Immature natural killer cell (primary cell): ENCODE measurements at regions not wholly inside any gene's neighbourhood (a gene's known extent, or its start where the extent isn't known, plus 50 kb on each side); places are given as distances from the start of the nearest gene placed in this dataset.
A peak's percentile ranks its signal among the peaks of the same experiment; 100 is the strongest.
"Not testable (repeated sequence)": the region's sequence is repeated elsewhere in the genome, so short reads cannot be mapped to it uniquely, and the experiment has no call there.

Experiments used
- DNase-seq, 3 donors: peaks; one replicate each; pipeline ENCODE4 v3.0.0; 2022; ENCODE audit warnings: mixed read lengths in 1 of 3
- H3K27ac Mint-ChIP-seq, 6 donors: one replicate each; pipeline ENCODE4 v1.8.0; 2020; ENCODE audit warnings: mixed read lengths in 6 of 6, mild to moderate bottlenecking in 5 of 6, inconsistent platforms in 4 of 6, moderate library complexity in 3 of 6
- H3K27me3 Mint-ChIP-seq, 3 donors: one replicate each; pipeline ENCODE4 v1.8.0; 2020 to 2021; ENCODE audit warnings: low read depth in 3 of 3, mild to moderate bottlenecking in 3 of 3, mixed read lengths in 3 of 3, moderate library complexity in 3 of 3, inconsistent platforms in 1 of 3
- H3K36me3 Mint-ChIP-seq, 3 donors: one replicate each; pipeline ENCODE4 v1.8.0; 2020; ENCODE audit warnings: mixed read lengths in 3 of 3, inconsistent platforms in 2 of 3, mild to moderate bottlenecking in 2 of 3
- H3K4me1 Mint-ChIP-seq, 2 donors: one replicate each; pipeline ENCODE4 v1.8.0; 2020; ENCODE audit warnings: inconsistent platforms in 2 of 2, mild to moderate bottlenecking in 2 of 2, mixed read lengths in 2 of 2, moderate library complexity in 1 of 2
- H3K4me3 Mint-ChIP-seq, 5 donors: one replicate each; pipeline ENCODE4 v1.8.0; 2020; ENCODE audit warnings: mild to moderate bottlenecking in 5 of 5, mixed read lengths in 5 of 5, inconsistent platforms in 3 of 5, moderate library complexity in 3 of 5
- H3K9me3 Mint-ChIP-seq, 6 donors: one replicate each; pipeline ENCODE4 v1.8.0; 2020; ENCODE audit warnings: mild to moderate bottlenecking in 6 of 6, mixed read lengths in 6 of 6, inconsistent platforms in 4 of 6, moderate library complexity in 3 of 6

DNA sequence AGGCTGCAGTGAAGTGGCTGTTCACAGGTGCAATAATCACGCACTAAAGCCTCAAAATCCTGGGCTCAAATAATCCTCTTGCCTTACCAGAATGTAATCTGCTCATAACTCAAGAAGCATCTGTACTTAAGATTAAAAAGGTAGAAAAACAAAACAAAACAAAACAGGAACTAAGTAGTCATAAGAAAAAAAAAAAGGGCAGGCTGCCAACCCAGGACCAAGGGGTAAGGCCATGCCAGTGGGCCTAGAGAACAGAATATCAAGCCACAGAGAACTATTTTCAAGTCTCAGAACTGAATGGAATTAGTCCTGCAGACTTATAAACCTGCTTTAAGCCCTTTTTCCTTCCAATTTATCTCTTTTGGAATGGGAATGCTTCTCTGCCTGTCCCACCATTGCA is 64.8 kb upstream of the TBC1D3K start:
- Mint-ChIP-seq H3K36me3 (peaks cover 5 to 18% (median 8%) of the 10 kb centered on the region in 3 donors), H3K9me3 (peaks cover 7 to 17% (median 14%) of the 10 kb centered on the region in 6 donors), H3K4me3 (no peak overlapping the region)

DNA sequence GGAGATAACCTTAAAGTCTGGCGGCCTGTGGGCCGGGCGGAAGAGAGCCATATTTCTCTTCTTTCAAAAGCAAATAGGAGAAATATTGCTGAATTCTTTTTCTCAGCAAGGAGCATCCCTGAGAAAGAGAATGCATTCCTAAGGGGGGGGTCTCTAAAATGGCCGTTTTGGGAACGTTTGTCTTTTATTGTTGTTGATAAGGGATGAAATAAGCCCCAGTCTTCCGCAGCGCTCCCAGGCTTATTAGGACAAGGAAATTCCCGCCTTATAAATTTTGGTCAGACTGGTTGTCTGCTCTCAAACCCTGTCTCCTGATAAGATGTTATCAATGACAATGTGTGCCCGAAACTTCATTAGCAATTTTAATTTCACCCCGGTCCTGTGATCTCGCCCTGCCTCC is 65.8 kb upstream of the TBC1D3K start:
- Mint-ChIP-seq H3K9me3 (peaks cover 7 to 17% (median 14%) of the 10 kb centered on the region in 6 donors), H3K4me1 (peaks cover 10 to 34% of the 10 kb centered on the region in 2 donors), H3K27me3 (peaks cover 2 to 14% (median 4%) of the 10 kb centered on the region in 3 donors), H3K36me3 (peaks cover 5 to 18% (median 8%) of the 10 kb centered on the region in 3 donors)
- DNase-seq, H3K27ac Mint-ChIP-seq, H3K4me3 Mint-ChIP-seq: not testable (repeated sequence)

More for the DNA sequence above, 64.8 kb upstream of the TBC1D3K start:
- DNase-seq, result no peak
- Mint-ChIP-seq H3K4me1 (peaks cover 5 to 23% of the 10 kb centered on the region in 2 donors), H3K27me3 (peaks cover 2 to 14% (median 3%) of the 10 kb centered on the region in 3 donors), H3K27ac (no peak overlapping the region)

DNA sequence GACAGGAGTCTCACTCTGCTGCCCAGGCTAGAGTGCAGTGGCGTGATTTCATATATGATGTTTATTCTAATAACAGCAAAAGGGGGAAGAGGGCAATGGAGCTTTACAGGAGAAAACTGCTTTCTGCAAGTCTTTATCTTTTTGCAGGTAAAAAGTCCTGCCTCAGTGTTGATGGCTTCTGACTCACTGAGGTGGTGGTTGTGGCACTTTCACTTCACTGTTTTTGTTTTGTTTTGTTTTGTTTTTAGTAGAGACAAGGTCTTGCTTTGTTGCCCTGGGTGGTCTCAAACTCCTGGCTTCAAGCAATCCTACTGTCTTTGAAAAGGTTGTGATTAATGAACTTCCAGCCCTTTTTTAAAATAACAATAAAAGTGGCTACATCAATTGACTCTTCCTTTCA is 68.0 kb upstream of the TBC1D3K start:
- DNase-seq, result no peak
- H3K36me3 Mint-ChIP-seq, result peaks cover 5 to 18% (median 8%) of the 10 kb centered on the region in 3 donors
- peaks cover 2 to 16% (median 4%) of the 10 kb centered on the region in 3 donors for H3K27me3 Mint-ChIP-seq
- H3K9me3 Mint-ChIP-seq, result peaks cover 7 to 17% (median 14%) of the 10 kb centered on the region in 6 donors
- H3K4me3 Mint-ChIP-seq, result no peak overlapping the region
- H3K4me1 Mint-ChIP-seq, result peaks cover 10 to 37% of the 10 kb centered on the region in 2 donors
- peak overlapping the region in 2 of 6 donors; percentile 14 to 55 for H3K27ac Mint-ChIP-seq

DNA sequence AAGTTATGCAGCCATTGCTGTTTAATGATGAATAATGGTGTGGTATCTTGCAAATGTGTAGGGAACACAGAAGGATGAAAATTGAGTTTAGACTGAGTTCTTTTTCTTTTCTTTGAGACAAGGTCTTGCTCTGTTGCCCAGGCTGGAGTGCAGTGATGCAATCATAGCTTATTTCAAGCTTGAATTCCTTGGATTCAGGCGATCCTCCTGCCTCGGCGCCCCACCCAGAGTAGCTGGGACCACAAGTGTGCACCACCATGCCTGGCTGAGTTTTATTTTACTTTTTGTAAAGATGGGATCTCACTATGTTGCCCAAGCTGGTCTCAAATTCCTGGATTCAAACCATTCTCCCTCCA is 74.6 kb upstream of the TBC1D3K start:
- peaks cover 21 to 48% of the 10 kb centered on the region in 2 donors for H3K4me1 Mint-ChIP-seq
- peaks cover 0 to 4% (median 2%) of the 10 kb centered on the region in 3 donors for H3K27me3 Mint-ChIP-seq
- no peaks in the 10 kb centered on the region for H3K36me3 Mint-ChIP-seq
- DNase-seq, result no peak
- peak overlapping the region in 3 of 6 donors; percentile 14 to 83 (median 56) for H3K27ac Mint-ChIP-seq
- H3K4me3 Mint-ChIP-seq, result no peak overlapping the region
- peaks cover 0 to 1% (median 0%) of the 10 kb centered on the region in 6 donors for H3K9me3 Mint-ChIP-seq

DNA sequence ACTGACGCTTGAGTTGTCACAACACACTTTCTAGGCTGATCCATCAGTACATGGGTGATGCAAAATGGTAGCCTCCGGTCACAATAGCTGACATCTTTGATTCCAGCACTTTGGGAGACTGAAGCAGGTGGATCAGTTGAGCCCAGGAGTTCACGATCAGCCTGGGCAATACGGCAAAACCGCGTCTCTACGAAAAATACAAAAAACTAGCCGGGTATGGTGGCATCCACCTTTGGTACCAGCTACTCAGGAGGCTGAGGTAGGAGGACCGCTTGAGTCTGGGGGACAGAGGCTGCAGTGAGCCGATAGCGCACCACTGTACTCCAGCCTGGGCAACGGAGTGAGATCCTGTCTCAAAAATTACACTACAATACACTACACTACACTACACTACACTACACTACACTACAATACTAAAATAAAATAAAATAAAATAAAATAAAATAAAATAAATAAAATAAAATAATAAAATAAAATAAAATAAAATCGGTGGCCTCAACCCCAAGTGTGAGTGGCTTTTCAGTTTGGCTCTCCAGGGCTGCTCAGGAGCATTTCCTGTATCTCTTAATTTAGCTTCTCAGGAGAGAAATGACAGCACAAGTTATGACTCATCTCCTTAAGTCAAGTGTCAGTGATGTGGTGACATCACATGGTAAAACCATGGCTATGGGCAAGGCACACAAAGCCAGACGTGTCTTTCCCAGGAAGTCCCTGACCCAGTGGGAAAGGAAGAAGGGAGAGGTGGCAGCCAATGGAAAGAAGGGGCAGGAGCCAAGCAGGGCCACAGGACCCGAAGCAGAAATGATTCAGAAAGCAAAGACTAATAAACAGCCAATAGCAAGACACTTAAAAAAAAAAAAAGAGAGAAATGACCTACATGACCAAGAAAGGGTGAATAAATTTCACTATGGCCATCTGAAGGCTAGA is 75.3 kb upstream of the TBC1D3K start:
- H3K4me3 Mint-ChIP-seq, result peak overlapping the region in 1 of 5 donors; percentile 44
- H3K27me3 Mint-ChIP-seq, result peaks cover 0 to 2% (median 2%) of the 10 kb centered on the region in 3 donors
- peak overlapping the region in 5 of 6 donors; percentile 14 to 83 (median 74) for H3K27ac Mint-ChIP-seq
- no peaks in the 10 kb centered on the region for H3K36me3 Mint-ChIP-seq
- peaks cover 23 to 48% of the 10 kb centered on the region in 2 donors for H3K4me1 Mint-ChIP-seq
- peak in 2 of 3 donors; percentile 18 to 22 for DNase-seq
- H3K9me3 Mint-ChIP-seq, result peaks cover 0 to 1% (median 0%) of the 10 kb centered on the region in 6 donors

DNA sequence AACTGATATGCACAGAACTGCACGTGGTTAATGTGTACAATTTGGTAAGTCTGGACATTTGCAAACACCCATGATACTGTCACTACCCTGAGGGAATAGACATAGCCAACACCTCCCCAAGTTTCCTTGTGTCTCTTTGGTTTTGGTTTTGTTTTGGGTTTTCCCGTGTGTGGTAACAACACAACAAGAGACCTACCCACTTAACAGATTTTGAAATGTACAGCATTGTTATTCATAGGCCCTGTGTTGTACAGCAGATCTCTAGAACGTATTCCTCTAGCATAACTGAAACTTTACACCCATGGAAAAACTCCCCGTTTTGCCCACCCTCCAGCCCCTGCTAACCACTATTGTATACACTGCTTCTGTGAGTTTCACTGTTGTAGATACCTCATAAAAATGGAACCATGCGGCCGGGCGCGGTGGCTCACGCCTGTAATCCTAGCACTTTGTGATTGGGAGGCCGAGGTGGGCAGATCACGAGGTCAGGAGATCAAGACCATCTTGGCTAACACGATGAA is 76.3 kb upstream of the TBC1D3K start:
- peaks cover 0 to 2% (median 2%) of the 10 kb centered on the region in 3 donors for H3K27me3 Mint-ChIP-seq
- DNase-seq, result no peak
- no peaks in the 10 kb centered on the region for H3K36me3 Mint-ChIP-seq
- peak overlapping the region; percentile 7 to 39 (median 12) for H3K4me3 Mint-ChIP-seq
- H3K9me3 Mint-ChIP-seq, result peaks cover 0 to 1% (median 0%) of the 10 kb centered on the region in 6 donors
- peaks cover 22 to 41% of the 10 kb centered on the region in 2 donors for H3K4me1 Mint-ChIP-seq
- peak overlapping the region in 5 of 6 donors; percentile 6 to 45 (median 30) for H3K27ac Mint-ChIP-seq

DNA sequence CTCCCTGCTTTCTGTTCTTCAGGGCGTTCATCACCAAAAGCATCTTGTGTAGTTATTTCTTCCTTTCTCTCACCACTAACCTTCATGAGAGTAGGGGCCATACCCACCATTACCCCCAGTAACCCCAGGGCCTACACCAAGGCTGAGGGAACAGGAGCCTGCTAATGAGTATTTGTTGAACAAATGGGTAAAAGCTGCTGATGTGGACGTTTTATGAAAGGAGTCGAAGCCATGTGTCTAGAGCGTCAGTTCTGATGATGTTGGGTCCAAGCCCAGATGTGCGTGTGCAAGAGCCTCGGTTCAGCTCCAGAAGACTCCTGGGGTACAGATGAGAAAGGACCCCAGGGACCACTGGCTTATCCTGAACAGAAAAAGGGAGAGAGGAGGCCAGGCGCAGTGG is 77.1 kb upstream of the TBC1D3K start:
- Mint-ChIP-seq H3K27ac (no peak overlapping the region), H3K36me3 (no peaks in the 10 kb centered on the region), H3K4me1 (peaks cover 22 to 41% of the 10 kb centered on the region in 2 donors), H3K4me3 (peak overlapping the region in 1 of 5 donors; percentile 25), H3K27me3 (peaks cover 0 to 4% (median 2%) of the 10 kb centered on the region in 3 donors), H3K9me3 (peaks cover 0 to 1% (median 0%) of the 10 kb centered on the region in 6 donors)
- DNase-seq, result no peak

DNA sequence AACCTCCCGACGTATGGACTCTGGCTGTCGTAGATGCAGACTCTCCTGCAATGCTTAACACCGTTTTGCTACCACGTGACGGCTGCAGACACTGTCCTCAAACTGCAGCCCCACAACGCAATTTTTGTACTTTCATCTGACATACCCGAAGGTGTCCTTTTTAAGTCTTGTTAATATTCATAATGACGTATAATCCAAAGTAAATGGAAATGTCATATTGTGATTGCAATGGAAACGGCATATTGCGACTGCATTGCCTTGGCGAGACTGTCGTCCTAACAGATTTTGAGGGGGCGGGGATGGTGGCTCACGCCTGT is 79.3 kb upstream of the TBC1D3K start:
- DNase-seq, result no peak
- Mint-ChIP-seq H3K36me3 (no peaks in the 10 kb centered on the region), H3K4me3 (peak overlapping the region; percentile 68 to 81 (median 75)), H3K9me3 (peaks cover 0 to 1% (median 0%) of the 10 kb centered on the region in 6 donors), H3K4me1 (peaks cover 22 to 41% of the 10 kb centered on the region in 2 donors), H3K27ac (peak overlapping the region in 1 of 6 donors; percentile 26), H3K27me3 (peaks cover 0 to 6% (median 2%) of the 10 kb centered on the region in 3 donors)

DNA sequence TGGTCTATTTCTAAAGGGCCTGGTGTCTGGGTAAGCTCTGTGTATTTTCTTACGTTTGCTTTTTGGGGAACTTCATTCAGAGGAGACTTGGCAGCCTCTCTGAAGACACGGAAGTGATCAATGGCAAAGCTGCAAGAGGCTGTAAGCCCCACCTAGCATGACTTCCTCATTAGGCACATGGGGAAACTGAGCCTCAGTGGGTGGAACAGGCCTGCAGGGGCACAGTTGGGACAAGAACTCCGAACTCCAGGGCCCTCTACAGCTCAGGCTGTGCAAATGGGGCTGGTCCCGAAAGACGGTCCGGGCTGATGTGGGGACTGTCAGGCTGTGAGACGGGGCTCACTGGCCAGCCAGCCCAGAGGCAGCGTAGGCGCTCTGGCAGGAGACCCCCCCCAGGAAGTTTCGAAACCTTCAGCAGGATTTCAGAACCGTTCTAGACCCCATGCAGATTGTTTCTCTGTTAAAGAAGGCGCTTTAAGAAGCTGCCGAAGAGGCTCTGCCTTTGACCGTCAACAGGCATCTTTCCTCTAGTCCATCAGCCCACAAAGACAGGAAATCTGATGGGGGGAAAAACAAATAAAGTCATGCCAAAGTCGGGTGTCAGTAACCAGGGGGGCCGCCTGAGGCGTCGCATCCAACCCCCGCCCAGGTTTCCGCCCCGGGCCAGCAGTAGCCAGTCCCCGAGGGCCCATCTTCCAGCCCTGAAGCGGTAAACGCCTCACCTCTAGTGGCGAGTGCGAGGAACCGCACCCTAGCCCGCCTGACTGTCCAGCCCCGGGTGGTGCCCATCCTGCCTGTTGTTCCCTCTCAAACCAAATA is 79.8 kb upstream of the TBC1D3K start:
- H3K27me3 Mint-ChIP-seq, result peaks cover 0 to 6% (median 2%) of the 10 kb centered on the region in 3 donors
- H3K9me3 Mint-ChIP-seq, result peaks cover 0 to 1% (median 0%) of the 10 kb centered on the region in 6 donors
- peak overlapping the region; percentile 68 to 81 (median 75) for H3K4me3 Mint-ChIP-seq
- peak overlapping the region in 1 of 6 donors; percentile 26 for H3K27ac Mint-ChIP-seq
- peak; percentile 45 to 49 (median 49) for DNase-seq
- H3K36me3 Mint-ChIP-seq, result no peaks in the 10 kb centered on the region
- H3K4me1 Mint-ChIP-seq, result peaks cover 22 to 40% of the 10 kb centered on the region in 2 donors

DNA sequence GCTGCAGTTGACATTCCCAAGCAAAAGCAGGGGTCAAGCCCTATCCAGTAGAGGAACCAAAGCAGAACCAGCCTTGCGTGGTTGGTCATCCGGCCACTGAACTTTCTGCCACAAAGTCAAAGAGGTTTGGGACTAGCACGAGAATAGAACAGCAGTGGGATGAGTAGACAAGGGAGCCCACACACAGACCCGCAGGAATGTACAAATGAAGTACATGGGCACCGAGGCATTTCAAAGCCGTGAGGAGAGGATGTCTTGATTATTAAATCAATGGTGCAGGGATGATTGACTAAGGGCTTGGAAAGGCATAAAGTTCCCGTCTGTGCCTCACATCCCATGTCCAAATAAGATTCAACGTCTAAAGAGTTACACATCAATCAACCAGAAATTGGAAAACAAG is 81.8 kb upstream of the TBC1D3K start:
- peaks cover 12 to 20% of the 10 kb centered on the region in 2 donors for H3K4me1 Mint-ChIP-seq
- no peak for DNase-seq
- H3K9me3 Mint-ChIP-seq, result peaks cover 0 to 1% (median 0%) of the 10 kb centered on the region in 6 donors
- H3K27me3 Mint-ChIP-seq, result peaks cover 0 to 6% (median 0%) of the 10 kb centered on the region in 3 donors
- H3K36me3 Mint-ChIP-seq, result no peaks in the 10 kb centered on the region
- no peak overlapping the region for H3K27ac Mint-ChIP-seq
- no peak overlapping the region for H3K4me3 Mint-ChIP-seq

DNA sequence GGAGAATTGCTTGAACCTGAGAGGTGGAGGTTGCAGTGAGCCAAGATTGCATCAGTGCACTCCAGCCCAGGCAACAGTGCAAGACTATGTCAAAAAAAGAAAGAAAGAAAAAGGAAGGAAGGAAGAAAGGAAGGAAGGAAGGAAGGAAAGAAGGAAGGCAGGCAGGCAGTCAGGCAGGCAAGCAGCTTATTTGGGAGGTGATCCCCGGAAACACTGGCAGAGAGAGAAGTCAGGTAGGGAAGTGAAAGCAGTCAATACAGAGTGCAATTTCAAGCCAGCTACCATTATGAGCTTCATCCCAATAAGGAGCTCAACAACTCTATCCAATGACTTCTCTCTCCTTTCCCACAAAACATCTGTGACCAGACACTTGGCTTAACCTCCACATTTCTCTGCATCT is 83.0 kb upstream of the TBC1D3K start:
- no peak overlapping the region for H3K27ac Mint-ChIP-seq
- H3K4me3 Mint-ChIP-seq, result no peak overlapping the region
- peaks cover 0 to 6% (median 0%) of the 10 kb centered on the region in 3 donors for H3K27me3 Mint-ChIP-seq
- H3K36me3 Mint-ChIP-seq, result no peaks in the 10 kb centered on the region
- DNase-seq, result no peak
- H3K4me1 Mint-ChIP-seq, result peaks cover 10 to 14% of the 10 kb centered on the region in 2 donors
- no peaks in the 10 kb centered on the region for H3K9me3 Mint-ChIP-seq

DNA sequence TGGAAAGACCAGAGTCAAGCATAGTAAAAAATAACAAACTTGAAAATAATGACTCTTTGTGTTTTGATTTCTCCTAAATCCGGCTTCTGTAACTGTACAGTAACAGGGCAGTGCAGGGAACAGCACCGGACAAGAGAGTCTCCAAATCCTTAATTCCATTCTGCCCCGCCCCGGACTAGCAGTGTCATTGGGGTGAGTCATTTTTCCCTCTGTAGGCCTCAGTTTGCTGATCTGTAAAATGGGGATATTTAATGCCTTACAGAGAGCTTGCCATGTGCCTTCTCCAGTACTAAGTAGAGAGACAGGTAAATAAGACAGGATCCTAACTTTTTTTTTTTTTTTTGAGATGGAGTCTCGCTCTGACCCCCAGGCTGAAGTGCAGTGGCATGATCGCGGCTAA is 83.6 kb upstream of the TBC1D3K start:
- Mint-ChIP-seq H3K4me1 (peaks cover 10 to 14% of the 10 kb centered on the region in 2 donors), H3K4me3 (no peak overlapping the region), H3K27ac (no peak overlapping the region), H3K9me3 (no peaks in the 10 kb centered on the region), H3K27me3 (peaks cover 0 to 6% (median 0%) of the 10 kb centered on the region in 3 donors), H3K36me3 (no peaks in the 10 kb centered on the region)
- DNase-seq, result no peak

DNA sequence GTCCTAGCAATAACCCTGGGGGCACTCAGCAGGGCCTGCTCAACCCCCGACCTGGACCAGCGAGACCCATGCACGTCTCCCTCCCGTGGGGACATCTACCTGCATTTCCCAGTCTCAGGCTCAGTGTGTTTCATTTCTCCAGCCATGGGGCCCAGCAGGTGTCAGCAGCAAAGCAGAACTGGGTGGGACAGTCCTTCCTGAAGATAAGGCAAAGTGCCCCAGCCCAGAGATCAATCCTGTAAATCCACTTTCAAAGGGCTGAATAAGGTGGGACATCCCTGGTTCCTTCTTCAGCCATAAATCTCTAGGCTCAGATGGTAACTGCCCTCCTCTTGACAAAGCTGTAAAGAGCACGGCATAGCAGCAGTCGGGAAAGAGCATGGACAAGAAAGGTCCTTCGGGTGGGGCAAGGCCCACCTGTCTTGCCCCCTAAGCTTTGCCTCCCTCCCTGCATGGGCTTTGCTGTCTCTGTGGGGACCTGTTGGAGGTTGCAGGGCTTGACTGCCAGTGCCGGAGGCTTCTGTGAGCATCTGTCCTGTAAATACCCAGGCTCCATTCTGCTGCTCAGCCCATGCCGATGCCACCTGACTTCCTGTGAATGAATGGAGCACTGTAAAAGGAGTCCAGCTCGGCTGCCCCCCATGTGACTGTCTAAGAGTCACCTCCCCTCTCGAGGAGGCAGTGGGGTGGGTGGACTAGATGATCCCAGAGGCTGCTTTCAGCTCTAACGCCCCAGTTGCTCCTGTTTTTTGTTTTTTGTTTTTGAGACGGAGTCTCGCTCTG is 84.8 kb upstream of the TBC1D3K start:
- Mint-ChIP-seq H3K4me3 (no peak overlapping the region), H3K36me3 (no peaks in the 10 kb centered on the region), H3K4me1 (peaks cover 4 to 11% of the 10 kb centered on the region in 2 donors), H3K27ac (no peak overlapping the region), H3K27me3 (peaks cover 0 to 6% (median 0%) of the 10 kb centered on the region in 3 donors), H3K9me3 (no peaks in the 10 kb centered on the region)
- DNase-seq, result no peak
